ENCODE measurements at regions not wholly inside any gene's neighbourhood (a gene's known extent, or its start where the extent isn't known, plus 50 kb on each side); places are given as distances from the start of the nearest gene placed in this dataset.
A peak's percentile ranks its signal among the peaks of the same experiment; 100 is the strongest.
"Not testable (repeated sequence)": the region's sequence is repeated elsewhere in the genome, so short reads cannot be mapped to it uniquely, and the experiment has no call there.

GRCh38 chr3:186452517-186452916 lies 90.5 kb upstream of the DGKG start:
- DNase-seq = no peak

DNA sequence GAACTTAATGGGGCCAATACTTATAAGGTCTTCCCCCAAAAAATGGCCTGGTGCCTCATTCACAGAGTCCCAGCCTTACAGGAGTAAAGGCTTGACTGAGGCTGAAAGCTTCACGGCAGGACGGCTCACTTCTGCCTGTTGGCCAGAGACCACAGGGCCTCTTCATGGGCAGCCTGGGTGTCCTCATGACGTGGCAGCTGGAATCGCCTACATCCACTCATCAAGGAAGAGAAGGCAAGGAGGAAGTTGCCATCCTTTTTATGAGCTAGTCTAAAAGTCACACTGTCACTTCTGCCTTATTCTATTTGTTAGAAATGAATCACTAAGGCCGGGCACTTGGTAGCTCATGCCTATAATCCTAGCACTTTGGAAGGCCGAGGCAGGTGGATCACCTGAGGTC lies 89.3 kb upstream of the DGKG start:
- no peak for DNase-seq

- DNase-seq = no peak
Observed at GRCh38 chr3:186444974-186445373, 82.9 kb upstream of the DGKG start.

DNA sequence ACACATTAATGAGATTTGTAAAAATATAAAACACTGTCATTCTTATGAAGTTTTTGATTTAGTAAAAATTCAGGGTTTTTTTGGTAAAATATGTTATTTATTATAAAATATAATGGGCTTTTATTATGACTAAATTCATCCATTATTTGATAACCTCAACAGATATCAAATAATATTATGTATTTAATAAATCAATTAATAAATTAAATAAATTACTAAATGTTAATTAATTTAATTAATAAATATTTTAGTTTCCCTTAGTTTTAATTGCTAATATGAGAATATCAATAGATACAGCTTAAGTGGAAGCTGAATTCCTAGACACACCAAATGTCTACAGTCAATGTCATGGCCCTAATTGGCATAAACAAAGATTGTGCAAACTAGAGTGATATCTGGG lies 82.3 kb upstream of the DGKG start:
- no peak for DNase-seq

DNA sequence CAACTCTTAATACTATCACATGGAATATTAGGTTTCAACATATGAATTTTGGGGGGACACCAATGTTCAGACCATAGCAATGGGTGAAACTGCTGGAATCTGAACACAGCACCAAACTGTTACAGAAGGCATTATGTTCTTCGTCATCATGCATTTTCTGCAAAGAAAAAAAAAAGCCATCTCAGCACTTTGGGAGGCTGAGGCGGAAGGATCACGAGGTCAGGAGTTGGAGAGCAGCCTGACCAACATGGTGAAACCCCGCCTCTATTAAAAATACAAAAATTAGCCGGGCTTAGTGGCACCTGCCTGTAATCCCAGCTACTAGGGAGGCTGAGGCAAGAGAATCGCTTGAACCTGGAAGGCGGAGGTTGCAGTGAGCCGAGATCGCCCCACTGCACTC lies 80.9 kb upstream of the DGKG start:
- DNase-seq = not testable (repeated sequence)

DNA sequence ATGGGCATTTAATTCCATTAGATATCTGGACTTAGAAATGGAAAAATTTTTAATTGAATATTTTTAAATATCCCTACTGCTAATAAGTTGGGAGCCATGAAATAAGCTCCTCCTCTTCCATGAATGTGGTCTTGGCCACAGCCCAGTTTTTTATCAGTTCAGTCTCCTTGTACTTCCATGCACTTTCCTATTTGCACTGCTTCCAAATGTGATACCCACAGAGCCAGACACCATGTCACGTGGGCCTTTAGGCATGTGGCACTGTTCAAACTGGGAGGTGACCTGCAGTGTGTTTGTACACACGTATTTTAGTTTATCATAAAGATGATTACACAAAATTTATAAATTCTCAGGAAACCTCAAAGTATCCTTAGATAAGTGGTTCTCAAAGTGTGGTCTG lies 80.1 kb upstream of the DGKG start:
- DNase-seq = no peak

- no peak for DNase-seq
Observed at GRCh38 chr3:186440891-186441290, 78.9 kb upstream of the DGKG start.

GRCh38 chr3:186439725-186440124 lies 77.7 kb upstream of the DGKG start:
- no peak for DNase-seq

DNA sequence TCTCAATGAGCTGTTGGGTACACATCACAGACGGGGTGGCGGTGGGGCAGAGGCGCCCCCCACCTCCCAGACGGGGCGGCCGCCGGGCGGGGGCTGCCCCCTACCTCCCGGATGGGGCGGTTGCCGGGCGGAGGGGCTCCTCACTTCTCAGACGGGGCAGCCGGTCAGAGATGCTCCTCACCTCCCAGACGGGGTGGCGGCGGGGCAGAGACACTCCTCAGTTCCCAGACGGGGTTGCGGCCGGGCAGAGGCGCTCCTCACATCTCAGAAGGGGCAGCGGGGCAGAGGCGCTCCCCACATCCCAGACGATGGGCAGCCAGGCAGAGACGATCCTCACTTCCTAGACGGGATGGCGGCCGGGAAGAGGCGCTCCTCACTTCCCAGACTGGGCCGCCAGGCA lies 73.3 kb upstream of the DGKG start:
- DNase-seq = not testable (repeated sequence)

- no peak for DNase-seq
Observed at GRCh38 chr3:186432944-186433732, 71.1 kb upstream of the DGKG start.

- no peak for DNase-seq
Observed at GRCh38 chr3:186432189-186432588, 70.2 kb upstream of the DGKG start.

GRCh38 chr3:186427627-186428281 lies 65.7 kb upstream of the DGKG start:
- DNase-seq = no peak

DNA sequence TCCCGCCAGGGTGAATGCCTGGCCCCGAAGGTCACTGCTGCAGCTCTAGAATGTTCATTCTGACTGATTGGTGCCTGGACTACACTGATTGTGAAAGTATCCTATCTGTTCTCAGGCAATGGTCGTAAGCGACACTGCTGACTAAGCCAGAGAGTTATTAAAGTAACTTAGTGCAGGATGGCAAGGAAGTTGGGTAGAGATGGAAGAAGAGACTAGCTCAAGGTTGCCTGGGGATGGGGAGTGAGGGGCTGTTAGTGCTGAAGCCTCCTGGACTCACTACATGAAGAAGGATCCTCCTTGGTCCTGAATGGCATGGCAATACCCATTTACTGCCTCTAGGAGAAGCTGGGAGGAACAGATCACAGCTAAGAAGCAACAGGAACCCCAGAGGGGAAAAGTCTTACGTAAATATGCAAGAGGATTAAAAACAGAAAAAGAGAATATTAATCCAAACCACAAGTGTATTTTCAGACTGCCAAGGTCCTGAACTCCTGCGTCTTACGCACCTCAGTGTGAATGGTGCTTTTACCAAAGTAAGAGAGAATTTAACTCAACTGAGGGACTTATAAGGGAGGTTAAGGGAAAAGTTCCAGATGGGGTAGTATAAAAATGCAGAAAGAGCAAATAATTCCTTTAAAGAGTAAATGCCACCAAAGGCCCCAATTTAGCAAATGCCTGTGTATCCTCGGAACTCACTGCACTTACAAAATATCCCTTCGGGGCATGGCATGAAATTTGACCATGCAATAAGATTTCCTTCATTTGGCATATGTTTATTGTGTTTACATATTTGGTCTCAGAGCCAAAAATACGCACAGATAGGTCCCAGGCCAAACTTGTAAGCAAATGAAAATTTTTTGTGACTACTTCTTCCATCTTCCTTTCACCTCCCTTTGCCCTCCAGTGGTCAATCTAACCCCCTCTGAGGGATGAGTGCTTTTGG lies 64.0 kb upstream of the DGKG start:
- no peak for DNase-seq

DNA sequence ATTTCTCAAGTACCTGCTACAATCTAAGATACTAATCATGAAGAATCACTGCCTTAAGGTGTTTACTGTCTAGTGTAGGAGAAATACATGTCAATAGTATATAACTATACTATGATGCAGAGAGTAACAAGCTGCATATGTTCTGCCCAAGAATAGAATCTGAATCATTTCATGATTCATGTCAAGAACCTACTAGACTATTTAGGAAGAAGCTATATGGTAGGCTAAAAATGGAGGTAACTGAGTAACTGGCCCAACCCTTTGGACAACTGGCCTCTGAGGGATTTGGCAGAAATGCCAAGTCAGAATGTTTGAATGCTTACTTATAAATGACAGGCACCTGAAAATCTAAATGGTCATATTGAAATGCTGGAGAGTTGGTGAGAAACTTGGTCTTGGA lies 59.9 kb upstream of the DGKG start:
- DNase-seq = no peak

DNA sequence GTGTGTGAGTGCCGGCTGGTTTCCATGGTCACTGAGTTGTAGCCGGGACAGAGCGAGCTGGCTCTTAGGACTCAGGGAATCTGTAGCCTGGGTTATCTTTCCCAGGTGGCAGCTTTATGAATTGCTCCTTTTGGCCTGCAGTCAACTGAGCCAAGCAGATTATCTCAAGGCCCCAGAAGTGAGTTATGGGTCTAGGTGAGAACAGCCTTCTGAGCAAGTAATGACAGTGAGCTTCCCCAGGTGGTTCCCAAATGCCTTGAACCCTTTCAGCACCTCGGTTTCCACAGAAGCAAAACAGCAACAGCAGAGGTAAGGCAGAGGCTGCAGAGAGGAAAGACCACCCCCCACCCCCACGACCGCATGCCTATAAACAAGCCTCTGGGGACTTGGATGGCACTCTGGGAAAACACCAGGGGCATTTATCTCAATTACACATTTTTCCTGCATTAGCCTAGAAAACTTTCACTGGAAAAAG lies 56.7 kb upstream of the DGKG start:
- no peak for DNase-seq

GRCh38 chr3:186417791-186418190 lies 55.8 kb upstream of the DGKG start:
- DNase-seq = no peak

GRCh38 chr3:186414735-186415419 lies 52.8 kb upstream of the DGKG start:
- DNase-seq = no peak

DNA sequence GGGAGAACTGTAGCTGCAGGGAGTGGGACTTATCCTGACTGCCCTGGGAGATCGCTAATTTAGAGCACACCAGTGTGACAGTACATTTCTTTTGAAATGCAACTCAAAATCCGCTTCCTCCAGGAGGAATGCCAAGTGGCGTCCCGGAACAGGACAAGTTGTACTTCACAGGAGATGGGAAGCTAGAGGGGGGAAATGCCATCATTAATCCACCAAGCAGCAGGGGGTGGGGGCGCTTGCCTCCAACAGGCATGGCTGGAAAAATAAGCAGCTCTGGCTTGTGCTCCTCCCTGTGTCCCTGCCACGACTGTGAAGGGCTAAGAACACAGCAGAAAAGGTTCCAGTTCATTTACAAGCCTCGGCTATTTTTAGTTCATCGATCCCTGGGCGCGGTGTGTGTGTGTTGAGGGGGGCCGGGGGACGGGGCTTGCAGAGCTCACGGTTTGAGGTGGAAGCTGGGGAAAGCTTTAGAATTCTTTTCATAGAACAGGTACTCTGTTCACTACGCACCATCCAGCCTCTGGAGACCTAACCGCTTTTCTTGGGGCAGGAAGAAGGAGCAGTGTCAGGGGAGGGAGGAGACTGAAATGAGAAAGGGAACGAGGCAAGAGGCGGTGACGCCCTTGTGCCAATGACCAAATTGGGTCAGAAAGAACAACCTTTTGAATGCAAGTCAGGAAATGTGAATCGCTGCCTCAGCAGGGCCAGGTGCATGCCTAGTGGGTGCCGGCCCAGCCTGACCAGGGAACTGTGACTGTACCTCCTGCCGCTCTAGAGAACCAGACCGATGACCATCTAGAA lies 51.8 kb upstream of the DGKG start:
- DNase-seq = peak in 1 of 2 donors; percentile 20

DNA sequence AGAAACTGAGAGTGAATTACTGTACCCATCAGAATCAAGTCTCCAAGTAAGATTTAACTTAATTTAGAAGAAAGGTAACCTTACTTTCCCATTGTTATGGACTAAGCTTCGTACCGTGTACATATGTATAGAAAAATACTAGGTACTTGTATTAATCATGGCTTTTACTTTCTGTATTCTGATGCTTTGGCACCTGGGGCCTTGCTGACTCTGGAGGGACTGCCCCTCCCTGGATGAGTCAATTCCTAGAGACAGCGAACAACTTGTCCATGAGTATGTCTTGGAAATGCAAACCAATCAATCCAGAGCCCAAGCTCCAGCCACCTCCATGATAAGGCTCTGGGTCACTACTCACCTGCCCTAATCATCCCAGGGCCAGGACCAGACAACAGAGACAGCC lies 50.0 kb upstream of the DGKG start:
- peak; percentile 36 to 39 for DNase-seq

Data from stimulated activated CD4-positive, alpha-beta T cell treated with anti-CD3 and anti-CD28 coated beads, Interleukin-2, amount 100 ng/mL, for 24 hours (primary cell).